ENCODE measurements at regions not wholly inside any gene's neighbourhood (a gene's known extent, or its start where the extent isn't known, plus 50 kb on each side); places are given as distances from the start of the nearest gene placed in this dataset.

DNA sequence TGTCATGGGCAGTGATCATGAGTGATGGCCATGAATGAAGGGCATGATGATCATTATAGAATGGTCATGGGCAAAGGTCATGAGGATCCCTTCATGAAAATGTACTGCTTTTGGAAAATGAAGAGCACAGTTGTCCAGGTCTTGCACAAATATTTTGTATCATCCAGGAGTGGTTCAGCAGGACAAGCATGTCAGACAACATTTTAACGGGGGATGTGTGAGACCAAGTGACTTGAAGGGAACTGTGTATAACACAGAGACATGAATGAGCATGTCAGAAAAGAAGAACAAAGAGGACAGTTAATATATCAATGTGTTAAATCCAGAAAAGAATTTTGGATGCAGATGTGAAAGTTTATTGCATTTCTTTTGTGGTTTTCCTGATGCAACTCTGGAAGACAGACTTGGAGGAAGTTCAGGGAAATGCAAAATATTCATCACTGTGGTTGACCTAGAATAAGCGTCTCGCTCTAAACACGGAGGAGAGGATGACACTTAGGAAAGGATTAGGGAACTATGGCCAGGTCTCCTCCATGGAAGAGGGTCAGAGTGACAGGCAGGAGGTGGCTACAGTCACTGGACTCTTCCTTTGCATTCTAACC is 116.1 kb upstream of the IRX4 start (continued):
- TF ChIP-seq ZNF331 (CRISPR knock-in tag; IDR thresholded peaks at IDR 0.05; ENCODE audit: low read depth) (no peak), NANOG (IDR thresholded peaks at IDR 0.05; ENCODE audit: borderline replicate concordance) (no peak), CREB1 (CRISPR knock-in tag; IDR thresholded peaks at IDR 0.05; ENCODE audit: low read depth) (no peak), JUNB (IDR thresholded peaks at IDR 0.05; ENCODE audit: unreplicated experiment) (no peak), POLR2AphosphoS5 (IDR thresholded peaks at IDR 0.05; ENCODE audit: low read depth) (no peak), EZH2phosphoT487 (IDR thresholded peaks at IDR 0.05; ENCODE audit: unreplicated experiment) (no peak), EZH2 (IDR thresholded peaks at IDR 0.05; ENCODE audit: low read depth, unreplicated experiment) (no peak), STAT1 (IDR thresholded peaks at IDR 0.05; ENCODE audit: unreplicated experiment) (no peak)
- TF ChIP-seq, protein P1, sequence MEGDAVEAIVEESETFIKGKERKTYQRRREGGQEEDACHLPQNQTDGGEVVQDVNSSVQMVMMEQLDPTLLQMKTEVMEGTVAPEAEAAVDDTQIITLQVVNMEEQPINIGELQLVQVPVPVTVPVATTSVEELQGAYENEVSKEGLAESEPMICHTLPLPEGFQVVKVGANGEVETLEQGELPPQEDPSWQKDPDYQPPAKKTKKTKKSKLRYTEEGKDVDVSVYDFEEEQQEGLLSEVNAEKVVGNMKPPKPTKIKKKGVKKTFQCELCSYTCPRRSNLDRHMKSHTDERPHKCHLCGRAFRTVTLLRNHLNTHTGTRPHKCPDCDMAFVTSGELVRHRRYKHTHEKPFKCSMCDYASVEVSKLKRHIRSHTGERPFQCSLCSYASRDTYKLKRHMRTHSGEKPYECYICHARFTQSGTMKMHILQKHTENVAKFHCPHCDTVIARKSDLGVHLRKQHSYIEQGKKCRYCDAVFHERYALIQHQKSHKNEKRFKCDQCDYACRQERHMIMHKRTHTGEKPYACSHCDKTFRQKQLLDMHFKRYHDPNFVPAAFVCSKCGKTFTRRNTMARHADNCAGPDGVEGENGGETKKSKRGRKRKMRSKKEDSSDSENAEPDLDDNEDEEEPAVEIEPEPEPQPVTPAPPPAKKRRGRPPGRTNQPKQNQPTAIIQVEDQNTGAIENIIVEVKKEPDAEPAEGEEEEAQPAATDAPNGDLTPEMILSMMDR (conservative IDR thresholded peaks at IDR 0.05; ENCODE audit: low read depth in 2 of 2) = no peak
- TF ChIP-seq, protein P2, sequence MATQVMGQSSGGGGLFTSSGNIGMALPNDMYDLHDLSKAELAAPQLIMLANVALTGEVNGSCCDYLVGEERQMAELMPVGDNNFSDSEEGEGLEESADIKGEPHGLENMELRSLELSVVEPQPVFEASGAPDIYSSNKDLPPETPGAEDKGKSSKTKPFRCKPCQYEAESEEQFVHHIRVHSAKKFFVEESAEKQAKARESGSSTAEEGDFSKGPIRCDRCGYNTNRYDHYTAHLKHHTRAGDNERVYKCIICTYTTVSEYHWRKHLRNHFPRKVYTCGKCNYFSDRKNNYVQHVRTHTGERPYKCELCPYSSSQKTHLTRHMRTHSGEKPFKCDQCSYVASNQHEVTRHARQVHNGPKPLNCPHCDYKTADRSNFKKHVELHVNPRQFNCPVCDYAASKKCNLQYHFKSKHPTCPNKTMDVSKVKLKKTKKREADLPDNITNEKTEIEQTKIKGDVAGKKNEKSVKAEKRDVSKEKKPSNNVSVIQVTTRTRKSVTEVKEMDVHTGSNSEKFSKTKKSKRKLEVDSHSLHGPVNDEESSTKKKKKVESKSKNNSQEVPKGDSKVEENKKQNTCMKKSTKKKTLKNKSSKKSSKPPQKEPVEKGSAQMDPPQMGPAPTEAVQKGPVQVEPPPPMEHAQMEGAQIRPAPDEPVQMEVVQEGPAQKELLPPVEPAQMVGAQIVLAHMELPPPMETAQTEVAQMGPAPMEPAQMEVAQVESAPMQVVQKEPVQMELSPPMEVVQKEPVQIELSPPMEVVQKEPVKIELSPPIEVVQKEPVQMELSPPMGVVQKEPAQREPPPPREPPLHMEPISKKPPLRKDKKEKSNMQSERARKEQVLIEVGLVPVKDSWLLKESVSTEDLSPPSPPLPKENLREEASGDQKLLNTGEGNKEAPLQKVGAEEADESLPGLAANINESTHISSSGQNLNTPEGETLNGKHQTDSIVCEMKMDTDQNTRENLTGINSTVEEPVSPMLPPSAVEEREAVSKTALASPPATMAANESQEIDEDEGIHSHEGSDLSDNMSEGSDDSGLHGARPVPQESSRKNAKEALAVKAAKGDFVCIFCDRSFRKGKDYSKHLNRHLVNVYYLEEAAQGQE (IDR thresholded peaks at IDR 0.05; ENCODE audit: unreplicated experiment) = no peak
- TF ChIP-seq, protein P3, sequence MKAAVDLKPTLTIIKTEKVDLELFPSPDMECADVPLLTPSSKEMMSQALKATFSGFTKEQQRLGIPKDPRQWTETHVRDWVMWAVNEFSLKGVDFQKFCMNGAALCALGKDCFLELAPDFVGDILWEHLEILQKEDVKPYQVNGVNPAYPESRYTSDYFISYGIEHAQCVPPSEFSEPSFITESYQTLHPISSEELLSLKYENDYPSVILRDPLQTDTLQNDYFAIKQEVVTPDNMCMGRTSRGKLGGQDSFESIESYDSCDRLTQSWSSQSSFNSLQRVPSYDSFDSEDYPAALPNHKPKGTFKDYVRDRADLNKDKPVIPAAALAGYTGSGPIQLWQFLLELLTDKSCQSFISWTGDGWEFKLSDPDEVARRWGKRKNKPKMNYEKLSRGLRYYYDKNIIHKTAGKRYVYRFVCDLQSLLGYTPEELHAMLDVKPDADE (IDR thresholded peaks at IDR 0.05) = no peak

DNA sequence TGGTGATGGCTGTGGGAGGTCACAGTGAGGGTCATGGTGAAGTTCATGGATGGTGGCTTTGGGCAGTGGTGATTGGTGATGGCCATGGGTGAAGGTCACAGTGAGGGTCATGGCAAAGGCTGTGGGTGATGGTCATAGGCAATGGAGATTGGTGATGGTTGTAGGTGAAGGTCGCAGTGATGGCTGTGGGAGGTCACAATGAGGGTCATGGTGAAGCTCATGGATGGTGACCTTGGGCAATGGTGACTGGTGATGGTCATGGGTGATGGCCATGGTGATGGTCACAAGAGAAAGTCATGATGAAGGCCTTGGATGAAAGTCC is 115.6 kb upstream of the IRX4 start:
- H2AFZ ChIP-seq = no peak overlapping the region
- H3F3A ChIP-seq (replicated peaks; ENCODE audit: low read depth) = no peaks in the 10 kb centered on the region
- Mint-ChIP-seq H3K9me3 (peaks cover 12% of the 10 kb centered on the region), H3K4me1 (peaks cover 11% of the 10 kb centered on the region), H3K27me3 (ENCODE audit: insufficient read depth, low read depth, poor library complexity) (peaks cover 2% of the 10 kb centered on the region), H3K36me3 (ENCODE audit: low read depth) (peaks cover 2% of the 10 kb centered on the region; the same call in 1 of the 3 replicates), H3K4me3 (no peak overlapping the region), H3K27ac (no peak overlapping the region)
- no peak overlapping the region for H3K4me3 ChIP-seq
- no peaks in the 10 kb centered on the region for H4K20me1 ChIP-seq (replicated peaks; ENCODE audit: insufficient read depth)
- ATAC-seq (no peak), DNase-seq (ENCODE audit: low spot score) (no peak)
- H3K27ac ChIP-seq (ENCODE audit: low read depth) = no peak overlapping the region
- no peaks in the 10 kb centered on the region for H3K27me3 ChIP-seq (ENCODE audit: insufficient read depth)
- H3K4me1 ChIP-seq (ENCODE audit: insufficient read depth) = no peaks in the 10 kb centered on the region
- H3K36me3 ChIP-seq (ENCODE audit: insufficient read depth) = no peaks in the 10 kb centered on the region
- H3K4me2 ChIP-seq = no peak overlapping the region
- peaks cover 16% of the 10 kb centered on the region for H3K9me2 ChIP-seq (ENCODE audit: insufficient read depth)
- no peaks in the 10 kb centered on the region for H3K79me2 ChIP-seq (replicated peaks; ENCODE audit: insufficient read depth)
- TF ChIP-seq CREB1 (CRISPR knock-in tag; IDR thresholded peaks at IDR 0.05; ENCODE audit: low read depth) (no peak), STAT1 (IDR thresholded peaks at IDR 0.05; ENCODE audit: unreplicated experiment) (no peak), NANOG (IDR thresholded peaks at IDR 0.05; ENCODE audit: borderline replicate concordance) (no peak), JUNB (IDR thresholded peaks at IDR 0.05; ENCODE audit: unreplicated experiment) (no peak), ZNF331 (CRISPR knock-in tag; IDR thresholded peaks at IDR 0.05; ENCODE audit: low read depth) (no peak), EZH2 (IDR thresholded peaks at IDR 0.05; ENCODE audit: low read depth, unreplicated experiment) (no peak), POLR2AphosphoS5 (IDR thresholded peaks at IDR 0.05; ENCODE audit: low read depth) (no peak)
- TF ChIP-seq, protein P2 (IDR thresholded peaks at IDR 0.05; ENCODE audit: unreplicated experiment) = no peak

All from GM23338 (cell line).